ENCODE measurements at regions not wholly inside any gene's neighbourhood (a gene's known extent, or its start where the extent isn't known, plus 50 kb on each side); places are given as distances from the start of the nearest gene placed in this dataset.

- no peaks in the 10 kb centered on the region for H3K36me3 ChIP-seq
- no peak overlapping the region for H3K27ac ChIP-seq
- 73 to 80% methylated on average over 3 of the region's 3 CpGs for WGBS, 2 donors
- no peak for DNase-seq (ENCODE audit: low spot score in 2 of 2)
- H3K4me1 ChIP-seq: no peaks in the 10 kb centered on the region
- no peak overlapping the region for H3K4me3 ChIP-seq
- TF ChIP-seq POLR2A (IDR thresholded peaks at IDR 0.05): no peak
- no peak for TF ChIP-seq EP300 (IDR thresholded peaks at IDR 0.05)
- no peak for TF ChIP-seq CTCF (IDR thresholded peaks at IDR 0.05)
- H3K9me3 ChIP-seq: no peaks in the 10 kb centered on the region
- H3K27me3 ChIP-seq: no peaks in the 10 kb centered on the region
These were observed 329.0 kb downstream of the OLFM4 start for GRCh38 chr13:53357582-53357981.

GRCh38 chr13:53368948-53369347 lies 340.3 kb downstream of the OLFM4 start:
- TF ChIP-seq EP300 (IDR thresholded peaks at IDR 0.05): no peak
- TF ChIP-seq CTCF (IDR thresholded peaks at IDR 0.05): no peak
- TF ChIP-seq POLR2A (IDR thresholded peaks at IDR 0.05): no peak
- H3K9me3 ChIP-seq: no peaks in the 10 kb centered on the region

GRCh38 chr13:53379485-53379884 lies 350.9 kb downstream of the OLFM4 start:
- H3K9me3 ChIP-seq: no peaks in the 10 kb centered on the region
- WGBS, 2 donors: 77 to 84% methylated on average over 1 of the region's 1 CpG
- TF ChIP-seq EP300 (IDR thresholded peaks at IDR 0.05) (no peak), CTCF (IDR thresholded peaks at IDR 0.05) (no peak), POLR2A (IDR thresholded peaks at IDR 0.05) (no peak)
- H3K27me3 ChIP-seq: no peaks in the 10 kb centered on the region
- no peaks in the 10 kb centered on the region for H3K36me3 ChIP-seq
- H3K4me3 ChIP-seq: no peak overlapping the region
- no peaks in the 10 kb centered on the region for H3K4me1 ChIP-seq
- DNase-seq (ENCODE audit: low spot score in 2 of 2): no peak
- H3K27ac ChIP-seq: no peak overlapping the region

More at GRCh38 chr13:53368948-53369347, 340.3 kb downstream of the OLFM4 start:
- Histone ChIP-seq H3K27me3 (no peaks in the 10 kb centered on the region), H3K36me3 (no peaks in the 10 kb centered on the region), H3K4me1 (no peaks in the 10 kb centered on the region), H3K4me3 (no peak overlapping the region), H3K27ac (no peak overlapping the region)
- WGBS, 2 donors: 71 to 72% methylated on average over 2 of the region's 2 CpGs
- no peak for DNase-seq (ENCODE audit: low spot score in 2 of 2)

- H3K27me3 ChIP-seq: no peaks in the 10 kb centered on the region
These were observed 353.4 kb downstream of the OLFM4 start for GRCh38 chr13:53382008-53382407.

GRCh38 chr13:53398051-53398450 lies 369.4 kb downstream of the OLFM4 start:
- no peaks in the 10 kb centered on the region for H3K36me3 ChIP-seq
- whole genome bisulfite sequencing, 2 donors: 63 to 91% methylated on average over 2 of the region's 2 CpGs
- no peak overlapping the region for H3K27ac ChIP-seq
- no peaks in the 10 kb centered on the region for H3K27me3 ChIP-seq
- DNase-seq (ENCODE audit: low spot score in 2 of 2): no peak
- no peaks in the 10 kb centered on the region for H3K9me3 ChIP-seq
- TF ChIP-seq EP300 (IDR thresholded peaks at IDR 0.05) (no peak), CTCF (IDR thresholded peaks at IDR 0.05) (no peak), POLR2A (IDR thresholded peaks at IDR 0.05) (no peak)
- H3K4me1 ChIP-seq: no peaks in the 10 kb centered on the region
- H3K4me3 ChIP-seq: no peak overlapping the region

More at GRCh38 chr13:53382008-53382407, 353.4 kb downstream of the OLFM4 start:
- Histone ChIP-seq H3K9me3 (no peaks in the 10 kb centered on the region), H3K27ac (no peak overlapping the region), H3K4me3 (no peak overlapping the region), H3K4me1 (no peaks in the 10 kb centered on the region), H3K36me3 (no peaks in the 10 kb centered on the region)
- DNase-seq (ENCODE audit: low spot score in 2 of 2): no peak
- no peak for TF ChIP-seq EP300 (IDR thresholded peaks at IDR 0.05)
- no peak for TF ChIP-seq CTCF (IDR thresholded peaks at IDR 0.05)
- TF ChIP-seq POLR2A (IDR thresholded peaks at IDR 0.05): no peak
- 63 to 87% methylated on average over 3 of the region's 3 CpGs for WGBS, 2 donors

Data from tibial nerve (tissue), 4 donors.